ENCODE measurements at regions not wholly inside any gene's neighbourhood (a gene's known extent, or its start where the extent isn't known, plus 50 kb on each side); places are given as distances from the start of the nearest gene placed in this dataset.

DNA sequence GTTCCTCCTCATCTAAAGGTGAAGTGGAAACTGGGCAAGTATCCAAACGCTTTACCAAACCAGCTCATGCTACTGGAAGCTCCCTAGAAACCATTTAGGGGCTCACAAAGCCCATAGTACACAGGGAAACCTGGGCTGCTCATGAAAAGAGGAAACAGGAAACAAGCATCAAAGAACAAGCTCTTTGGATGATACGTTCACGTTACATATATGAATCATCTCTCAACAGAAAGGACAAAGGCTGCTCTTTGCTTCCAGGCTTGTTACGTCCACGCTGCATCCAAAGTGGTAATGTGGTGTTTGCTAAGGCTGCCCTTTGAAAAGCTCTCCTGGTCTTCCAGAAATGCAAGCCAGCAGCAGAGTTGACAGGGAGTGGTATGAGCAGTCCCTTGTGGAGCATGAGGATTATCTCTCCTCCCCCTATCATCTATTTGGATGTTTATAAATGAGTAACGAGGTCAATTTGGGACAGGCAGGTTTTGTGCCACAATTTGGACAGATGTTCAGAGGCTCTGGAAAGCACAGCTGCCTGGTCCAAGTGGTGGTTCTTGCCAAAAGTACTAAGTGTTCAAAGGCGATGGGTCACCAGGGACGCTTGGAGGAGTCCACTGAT, 98.0 kb upstream of the RORA start:
- H3K36me3 Mint-ChIP-seq (ENCODE audit: low read depth), result no peaks in the 10 kb centered on the region
- peaks cover 8% of the 10 kb centered on the region for H3K9me3 Mint-ChIP-seq
- no peak for DNase-seq
- H3K4me3 Mint-ChIP-seq, result no peak overlapping the region
- H3K27ac Mint-ChIP-seq, result no peak overlapping the region
- no peaks in the 10 kb centered on the region for H3K4me1 Mint-ChIP-seq (ENCODE audit: low read depth)
- no peak for TF ChIP-seq CTCF (IDR thresholded peaks at IDR 0.05)
- no peaks in the 10 kb centered on the region for H3K27me3 Mint-ChIP-seq (ENCODE audit: insufficient read depth)

DNA sequence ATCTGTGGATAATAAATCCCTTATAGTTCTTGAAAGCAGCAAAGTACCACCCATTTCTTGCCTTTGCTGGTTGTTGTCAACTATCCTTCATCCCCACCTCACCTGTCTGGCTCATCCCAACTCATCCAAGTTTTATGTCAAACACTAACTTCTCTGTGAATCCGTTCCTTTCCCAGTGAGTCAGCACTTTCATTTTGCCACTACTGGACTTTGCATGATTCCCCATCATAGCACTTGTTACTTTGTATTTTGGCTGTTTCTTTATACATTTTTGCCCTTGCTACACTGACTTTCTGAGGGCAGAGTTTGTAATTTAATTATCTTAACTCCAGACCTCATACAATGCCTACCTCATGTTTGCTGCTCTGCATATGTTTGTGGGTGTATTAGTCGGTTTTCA, 90.8 kb upstream of the RORA start:
- H3K4me3 Mint-ChIP-seq, result no peak overlapping the region
- no peak for DNase-seq
- H3K36me3 Mint-ChIP-seq (ENCODE audit: low read depth), result peaks cover 5% of the 10 kb centered on the region
- H3K9me3 Mint-ChIP-seq, result peaks cover 46% of the 10 kb centered on the region
- no peaks in the 10 kb centered on the region; the same call in none of the 2 replicates for H3K27me3 Mint-ChIP-seq (ENCODE audit: insufficient read depth)
- H3K27ac Mint-ChIP-seq, result no peak overlapping the region
- no peak for TF ChIP-seq CTCF (IDR thresholded peaks at IDR 0.05)
- H3K4me1 Mint-ChIP-seq (ENCODE audit: low read depth), result no peaks in the 10 kb centered on the region

DNA sequence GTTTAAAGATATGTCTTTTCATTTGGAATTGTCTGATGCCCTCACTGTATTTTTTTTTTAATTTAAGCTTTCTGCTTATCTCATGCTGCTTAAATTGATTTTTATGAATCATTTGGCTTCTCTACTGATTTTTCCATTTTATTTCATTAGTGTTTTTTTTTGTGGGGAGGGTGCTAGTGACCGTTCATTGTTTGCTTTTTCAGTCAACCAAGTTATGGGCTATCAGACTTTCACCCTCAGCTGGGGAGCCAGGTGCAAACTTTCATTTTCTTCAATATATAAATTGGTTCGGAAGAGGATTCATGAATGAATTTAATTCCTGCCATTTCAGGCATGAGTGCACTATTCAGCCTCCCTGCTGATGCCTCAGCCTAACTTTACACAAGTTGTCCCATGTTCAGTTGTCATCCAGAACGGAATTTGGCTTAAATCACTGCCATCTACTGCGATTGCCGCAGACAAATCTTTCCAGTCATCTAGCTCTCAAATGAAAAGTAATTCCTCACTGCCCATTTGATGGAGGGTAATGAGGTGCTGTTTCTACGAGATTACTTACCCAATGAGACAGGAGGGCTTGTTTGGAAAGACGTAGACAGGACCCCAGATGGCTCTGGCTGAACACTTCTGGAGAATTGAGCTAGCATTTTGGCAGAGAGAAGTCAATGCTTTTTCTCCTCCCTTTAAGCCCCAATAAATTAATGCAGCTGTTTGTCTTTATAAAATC, 89.9 kb upstream of the RORA start:
- no peak overlapping the region for H3K27ac Mint-ChIP-seq
- DNase-seq, result no peak
- H3K4me1 Mint-ChIP-seq (ENCODE audit: low read depth), result no peaks in the 10 kb centered on the region
- no peak overlapping the region for H3K4me3 Mint-ChIP-seq
- H3K9me3 Mint-ChIP-seq, result peaks cover 50% of the 10 kb centered on the region
- H3K36me3 Mint-ChIP-seq (ENCODE audit: low read depth), result peaks cover 5% of the 10 kb centered on the region
- TF ChIP-seq CTCF (IDR thresholded peaks at IDR 0.05), result no peak
- no peaks in the 10 kb centered on the region; the same call in none of the 2 replicates for H3K27me3 Mint-ChIP-seq (ENCODE audit: insufficient read depth)

GRCh38 chr15:61318301-61318700, 89.2 kb upstream of the RORA start:
- Mint-ChIP-seq H3K27me3 (ENCODE audit: insufficient read depth) (no peaks in the 10 kb centered on the region; the same call in none of the 2 replicates), H3K36me3 (ENCODE audit: low read depth) (peaks cover 5% of the 10 kb centered on the region), H3K4me3 (no peak overlapping the region), H3K4me1 (ENCODE audit: low read depth) (no peaks in the 10 kb centered on the region), H3K27ac (no peak overlapping the region), H3K9me3 (peaks cover 56% of the 10 kb centered on the region)
- no peak for DNase-seq
- TF ChIP-seq CTCF (IDR thresholded peaks at IDR 0.05), result no peak

DNA sequence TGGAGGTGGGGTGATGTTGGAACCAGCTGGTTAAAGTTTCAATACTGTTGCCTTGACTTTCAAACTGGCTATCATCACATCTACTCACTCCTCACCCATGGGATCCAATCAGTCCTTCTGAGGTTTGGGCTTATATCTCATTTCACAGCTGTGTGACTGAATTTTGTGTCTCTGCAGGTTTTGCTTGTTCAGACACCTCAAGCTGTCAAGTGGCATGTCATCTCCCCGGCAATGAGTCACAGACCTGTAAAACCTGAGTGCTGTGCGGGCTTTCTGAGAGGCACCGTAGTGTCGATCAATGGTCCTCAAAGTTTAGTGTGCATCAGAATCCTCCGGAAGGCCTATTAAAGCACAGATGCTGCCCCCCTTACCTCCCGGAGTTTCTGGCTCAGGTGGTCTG, 86.4 kb upstream of the RORA start:
- H3K9me3 Mint-ChIP-seq, result peaks cover 65% of the 10 kb centered on the region
- no peak for TF ChIP-seq CTCF (IDR thresholded peaks at IDR 0.05)
- H3K4me1 Mint-ChIP-seq (ENCODE audit: low read depth), result no peaks in the 10 kb centered on the region
- H3K27ac Mint-ChIP-seq, result no peak overlapping the region
- DNase-seq, result no peak
- peaks cover 5% of the 10 kb centered on the region for H3K36me3 Mint-ChIP-seq (ENCODE audit: low read depth)
- H3K27me3 Mint-ChIP-seq (ENCODE audit: insufficient read depth), result no peaks in the 10 kb centered on the region; the same call in none of the 2 replicates
- no peak overlapping the region for H3K4me3 Mint-ChIP-seq

Measured in HFFc6 (cell line).